Ishikawa (cell line): ENCODE measurements at regions not wholly inside any gene's neighbourhood (a gene's known extent, or its start where the extent isn't known, plus 50 kb on each side); places are given as distances from the start of the nearest gene placed in this dataset.

Experiments used
- FOXM1 ChIP-seq: IDR thresholded peaks from 2 replicates; pipeline ENCODE4 v1.6.1; 2012; ENCODE audit warnings: low read depth, borderline replicate concordance
- TAF1 ChIP-seq: IDR thresholded peaks from 2 replicates; pipeline ENCODE4 v1.6.1; 2012; ENCODE audit warnings: low read depth, mild to moderate bottlenecking

DNA sequence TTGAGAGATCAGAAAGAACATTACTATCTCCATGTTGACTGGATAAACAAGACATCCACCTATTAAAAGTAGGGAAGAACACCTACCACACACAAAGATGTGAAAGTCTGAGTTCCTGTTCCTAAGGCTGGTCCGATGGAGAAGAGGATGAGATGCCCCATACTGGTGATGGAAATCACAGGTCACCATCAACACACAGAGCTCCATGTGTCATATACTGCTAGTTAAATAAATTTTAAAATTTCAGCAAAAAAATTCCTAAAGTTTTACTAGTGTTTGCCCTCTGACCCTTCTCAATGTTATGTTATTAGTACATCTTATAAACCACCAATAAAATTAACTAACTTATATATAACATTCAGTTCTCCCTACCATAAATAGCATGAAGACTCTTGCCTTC, 59.1 kb downstream of the KCNA5 start:
- no peak for TF ChIP-seq TAF1
- no peak for TF ChIP-seq FOXM1
